Right renal pelvis (tissue), 4 donors: ENCODE measurements at regions not wholly inside any gene's neighbourhood (a gene's known extent, or its start where the extent isn't known, plus 50 kb on each side); places are given as distances from the start of the nearest gene placed in this dataset.

Experiments used
- DNase-seq, 4 donors: peaks; one replicate each; pipeline ENCODE4 v3.0.0-alpha.2; 2013; ENCODE audit warnings: low read depth in 4 of 4, low spot score in 3 of 4, missing footprints in 1 of 4

DNA sequence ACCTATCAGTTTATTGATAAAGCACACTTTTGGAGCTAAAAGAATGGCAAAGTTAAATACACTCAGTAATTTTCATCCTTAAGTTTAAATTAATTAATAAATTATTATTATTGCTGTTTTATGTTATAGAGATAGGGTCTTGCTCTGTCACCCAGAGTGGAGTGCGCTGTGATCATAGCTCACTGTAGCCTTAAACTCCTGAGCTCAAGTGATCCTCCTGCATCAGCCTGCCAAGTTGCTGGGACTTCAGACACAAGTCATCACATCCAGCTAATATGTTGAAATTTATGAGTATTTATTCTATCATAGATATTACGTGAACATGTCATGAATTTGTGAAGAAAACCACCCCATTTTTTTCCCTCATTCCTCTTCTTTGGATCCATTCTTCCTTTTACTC lies 64.2 kb downstream of the GJA1 start:
- no peak for DNase-seq

DNA sequence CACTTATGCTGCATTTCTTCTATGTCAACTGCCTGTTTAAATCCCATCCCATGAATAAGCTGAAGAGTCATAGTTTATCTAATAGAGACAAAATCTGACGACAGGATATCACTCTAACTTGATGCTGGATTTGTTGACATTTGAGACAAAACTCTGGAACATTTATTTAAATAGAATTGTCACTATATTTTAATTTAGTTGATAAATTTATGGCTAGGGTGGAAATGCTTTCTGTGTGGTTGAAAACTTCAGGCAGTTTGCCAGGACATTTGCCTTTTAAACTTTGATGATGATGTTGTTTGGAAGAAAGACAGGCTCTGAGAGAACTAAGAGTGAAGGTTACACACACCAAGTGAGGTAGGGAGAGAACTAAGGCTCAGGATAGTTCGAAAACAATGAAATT lies 68.1 kb downstream of the GJA1 start:
- no peak for DNase-seq

DNA sequence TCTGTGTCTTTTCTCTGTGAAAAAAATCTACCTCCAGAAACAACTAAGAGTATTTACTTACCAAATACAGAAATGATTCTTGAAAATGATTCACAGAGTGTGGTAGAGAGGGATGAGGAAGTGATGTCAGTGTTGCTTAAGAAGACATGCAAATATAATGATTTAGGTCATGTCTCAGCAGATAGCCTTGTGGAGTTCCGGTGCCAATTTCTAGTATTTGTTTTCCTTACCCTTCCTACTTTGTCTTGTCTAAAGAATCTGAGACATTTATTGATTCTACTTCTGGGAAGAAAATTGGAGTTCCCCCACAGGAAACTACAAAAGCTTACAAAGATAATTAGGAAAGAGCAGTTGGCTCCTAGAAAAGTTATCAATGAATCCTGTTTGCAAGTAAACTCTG lies 68.8 kb downstream of the GJA1 start:
- DNase-seq, result no peak

DNA sequence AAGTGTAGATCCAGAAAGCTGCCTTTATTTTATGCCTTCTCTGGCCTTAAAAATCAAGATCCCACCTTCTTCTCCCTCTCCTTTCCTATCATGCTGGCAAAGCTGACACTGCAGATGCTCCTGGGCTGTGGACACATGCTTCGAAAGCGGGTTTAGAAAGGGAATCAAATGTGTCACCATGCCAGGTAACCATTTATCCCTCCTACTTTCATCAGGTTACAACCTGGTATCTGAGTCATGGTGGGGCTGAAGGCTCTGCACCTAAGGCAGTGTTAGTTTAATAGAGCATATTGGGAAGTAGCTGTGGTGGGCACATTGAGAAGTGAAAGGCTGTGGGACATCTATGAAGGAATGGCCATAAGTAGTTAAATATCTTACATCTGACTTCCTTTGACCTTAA lies 69.8 kb downstream of the GJA1 start:
- DNase-seq, result no peak

- DNase-seq, result no peak
These were observed 71.6 kb downstream of the GJA1 start for GRCh38 chr6:121506761-121507754.

DNA sequence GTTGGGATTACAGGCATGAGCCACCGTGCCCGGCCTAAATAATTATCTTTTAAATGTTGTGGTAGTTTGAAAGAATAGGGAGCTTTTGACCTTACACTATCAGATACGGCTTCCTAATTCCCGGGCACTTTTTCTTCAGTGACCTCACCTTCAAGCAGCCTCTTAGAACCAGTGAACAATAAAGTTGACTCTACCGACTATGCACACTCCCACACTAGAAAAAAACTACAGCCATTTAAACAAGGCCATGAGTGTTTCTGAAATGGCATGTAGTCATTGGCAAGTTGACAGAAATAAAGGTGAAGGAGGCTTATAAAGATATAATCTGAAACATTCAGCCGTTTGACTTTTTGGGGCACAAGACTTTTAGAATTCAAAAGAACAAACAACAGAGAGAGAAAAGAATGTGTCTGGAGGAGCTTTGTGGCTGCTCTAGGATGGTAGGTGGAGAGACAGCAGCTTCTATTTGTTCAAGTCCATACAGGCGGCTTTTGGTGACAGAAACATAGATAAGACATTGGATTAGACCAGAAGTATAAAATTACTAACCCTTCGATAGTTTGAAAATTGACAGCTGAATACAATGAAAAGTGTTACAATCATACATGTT lies 75.2 kb downstream of the GJA1 start:
- DNase-seq, result no peak

GRCh38 chr6:121515630-121516265 lies 80.3 kb downstream of the GJA1 start:
- no peak for DNase-seq

DNA sequence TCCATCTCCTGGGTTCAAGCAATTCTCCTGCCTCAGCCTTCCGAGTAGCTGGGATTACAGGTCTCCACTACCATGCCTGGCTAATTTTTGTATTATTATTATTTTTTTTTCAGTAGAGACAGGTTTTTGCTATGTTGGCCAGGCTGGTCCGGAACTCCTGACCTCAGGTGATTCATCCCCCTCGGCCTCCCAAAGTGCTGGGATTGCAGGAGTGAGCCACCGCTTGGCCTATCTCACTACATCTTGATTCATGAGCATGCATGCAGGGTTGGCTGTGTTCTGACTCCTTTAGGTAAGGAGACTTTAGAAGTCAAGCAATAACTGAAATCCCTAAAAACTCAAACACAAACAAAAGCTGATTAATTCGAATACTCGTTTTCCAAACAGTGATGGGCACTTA lies 80.9 kb downstream of the GJA1 start:
- DNase-seq, result no peak

GRCh38 chr6:121520337-121521163 lies 85.1 kb downstream of the GJA1 start:
- no peak for DNase-seq

DNA sequence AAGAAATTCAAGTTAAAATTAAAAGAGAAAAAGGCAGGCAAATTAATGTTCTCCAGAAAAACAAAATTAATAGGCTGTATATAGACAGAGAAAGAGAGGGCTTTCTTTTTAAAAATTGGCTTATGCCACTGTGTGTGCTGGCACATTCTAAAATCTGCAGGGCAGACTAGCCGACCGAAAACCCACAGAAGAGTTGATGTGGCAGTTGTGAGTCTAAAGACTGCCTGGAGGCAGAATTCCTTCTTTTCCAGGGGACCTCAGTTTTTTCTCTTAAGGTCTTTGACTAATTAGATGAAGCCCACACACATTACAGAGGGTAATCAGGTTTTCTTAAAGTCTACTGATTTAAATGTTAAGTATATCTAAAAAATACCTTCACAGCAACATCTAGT lies 85.7 kb downstream of the GJA1 start:
- no peak for DNase-seq

GRCh38 chr6:121522265-121522664 lies 86.8 kb downstream of the GJA1 start:
- no peak for DNase-seq

- no peak for DNase-seq
These were observed 87.4 kb downstream of the GJA1 start for GRCh38 chr6:121522771-121523386.

DNA sequence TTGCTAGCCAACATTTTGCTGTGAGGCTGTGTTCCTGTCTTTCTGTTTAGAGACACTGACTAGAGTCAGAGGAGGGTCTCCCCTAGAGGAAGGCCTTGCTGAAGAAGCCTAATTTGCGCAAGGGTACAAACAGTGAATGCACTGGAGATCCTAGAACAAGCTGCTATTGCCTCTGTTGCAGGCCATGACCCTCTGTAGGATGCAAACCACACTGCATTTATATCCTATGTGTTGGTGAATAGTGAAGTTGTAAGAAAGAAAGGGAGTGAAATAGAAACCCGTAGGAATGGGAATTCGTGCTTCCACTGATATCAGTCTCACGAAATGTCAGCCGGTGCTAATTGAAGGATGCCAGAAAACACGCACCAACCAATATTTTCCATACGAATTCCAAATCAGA lies 88.2 kb downstream of the GJA1 start:
- DNase-seq, result no peak

DNA sequence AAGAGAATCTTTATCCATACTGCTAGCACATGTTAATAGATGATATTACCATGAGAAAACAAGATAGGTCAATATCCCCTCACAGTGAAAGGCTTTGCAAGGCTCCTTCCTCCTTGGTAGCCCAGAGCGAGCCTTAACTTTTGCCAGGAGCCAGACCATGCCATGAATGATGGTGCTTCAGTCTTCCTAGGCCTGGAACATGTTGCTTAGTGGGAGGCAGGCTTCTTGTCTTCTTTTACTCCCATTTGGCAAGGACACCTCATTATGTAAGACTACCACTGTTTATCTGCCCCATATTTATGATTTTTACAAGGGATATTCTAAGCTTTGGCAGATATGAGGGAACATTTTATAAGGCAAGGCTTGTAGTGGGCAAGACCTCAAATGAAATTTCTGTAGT lies 90.8 kb downstream of the GJA1 start:
- no peak for DNase-seq

GRCh38 chr6:121531658-121532169 lies 96.3 kb downstream of the GJA1 start:
- peak in 1 of 4 donors; percentile 10 for DNase-seq

DNA sequence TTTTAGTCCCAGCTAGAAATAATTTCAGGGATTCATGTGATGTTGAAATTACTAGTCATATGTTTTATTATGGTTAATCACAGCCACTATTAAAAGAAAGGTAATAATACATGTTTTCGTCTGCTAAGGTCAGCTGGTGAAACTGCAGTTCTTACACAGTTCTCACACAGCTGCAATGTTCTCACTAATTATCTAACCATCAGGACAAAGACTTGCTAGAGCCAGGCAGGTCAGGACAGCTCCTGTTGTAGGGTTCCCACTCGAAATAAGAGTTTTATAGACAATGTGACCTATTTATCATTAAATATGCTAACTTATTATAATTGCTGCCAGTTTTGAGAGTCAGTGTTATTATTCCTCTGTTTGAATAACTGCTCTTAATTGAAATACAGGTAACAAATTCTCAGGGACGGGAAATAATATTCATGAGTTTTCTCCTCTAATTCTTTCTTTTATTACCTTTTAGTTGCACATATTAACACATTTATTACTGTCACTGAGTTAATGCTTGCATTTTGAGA lies 97.9 kb downstream of the GJA1 start:
- no peak for DNase-seq

DNA sequence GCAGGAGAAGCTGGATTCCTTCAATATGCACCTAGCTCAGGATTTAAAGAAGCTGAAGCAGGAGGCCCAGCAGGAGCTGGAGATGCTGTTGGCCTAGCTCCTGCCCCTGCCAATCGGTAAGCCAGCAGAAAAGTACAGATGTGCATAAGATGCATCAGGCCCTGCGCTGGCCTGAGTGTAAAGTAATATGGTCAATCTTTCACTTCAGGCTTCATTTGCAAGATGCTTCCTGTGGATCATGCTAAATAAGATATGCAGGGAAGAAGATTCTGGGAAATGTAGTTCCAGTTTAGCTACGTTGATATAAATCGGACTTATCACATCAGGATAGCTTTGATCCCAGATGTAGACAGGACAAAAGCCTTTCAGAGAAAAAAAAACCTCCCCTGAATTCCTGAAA lies 100.3 kb downstream of the GJA1 start:
- DNase-seq, result no peak

DNA sequence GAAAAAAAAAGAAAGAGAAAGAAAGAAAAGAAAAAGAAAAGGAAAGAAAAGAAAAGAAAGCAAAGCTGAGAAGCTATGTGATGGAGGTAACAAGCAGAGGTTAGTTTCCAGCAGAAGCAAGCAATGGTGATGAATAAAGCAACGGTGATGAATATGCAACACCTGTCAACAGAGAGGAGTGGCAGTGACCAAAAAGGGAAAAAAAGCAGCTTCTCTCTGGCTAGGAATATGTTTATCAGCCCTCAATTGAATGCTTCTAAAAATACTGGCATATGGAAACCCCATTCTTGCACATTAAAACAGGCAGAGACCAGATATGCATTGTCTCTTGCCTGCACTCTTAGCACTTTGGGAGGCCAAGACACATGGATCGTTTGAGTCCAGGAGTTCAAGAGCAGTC lies 100.9 kb downstream of the GJA1 start:
- DNase-seq, result no peak

- no peak for DNase-seq
These were observed 104.0 kb downstream of the GJA1 start for GRCh38 chr6:121539439-121539838.

DNA sequence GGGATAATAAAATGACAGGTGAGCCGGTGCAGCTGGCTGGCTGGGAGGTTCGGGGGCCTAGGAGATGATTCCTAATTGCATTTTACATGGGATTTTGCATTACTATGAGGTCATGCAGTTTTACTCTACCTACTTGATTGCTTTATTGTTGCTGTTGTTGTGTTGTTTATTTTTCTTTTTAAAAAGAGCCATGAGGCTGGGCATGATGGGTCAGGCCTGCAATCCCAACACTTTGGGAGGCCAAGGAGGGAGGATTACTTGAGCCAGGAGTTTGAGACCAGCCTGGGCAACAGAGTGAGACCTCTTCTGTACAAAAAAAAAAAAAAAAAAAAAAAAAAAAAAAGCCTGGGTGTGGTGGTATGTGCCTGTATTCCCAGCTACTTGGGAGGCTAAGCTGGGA lies 104.8 kb downstream of the GJA1 start:
- no peak for DNase-seq
